T-cell (primary cell): ENCODE measurements at regions not wholly inside any gene's neighbourhood (a gene's known extent, or its start where the extent isn't known, plus 50 kb on each side); places are given as distances from the start of the nearest gene placed in this dataset.

ENCODE experiments used
- ATAC-seq, 4 experiments: fragments of 200-7000 bp in 3 of 4; fragments of 150-1000 bp in 1 of 4; cut with Tn5 transposase; replicated peaks in 1 of 4; 1 replicate in 3 of 4; 2 replicates in 1 of 4; pipeline ENCODE4 v1.10.0; 2021; ENCODE audit warnings: moderate library complexity in 3 of 4, mild to moderate bottlenecking in 2 of 4, moderate number of reproducible peaks in 1 of 4
- CTCF ChIA-PET, 2 donors: fragments of 300-600 bp; sonication (Branson Sonifier 250); formaldehyde crosslinking; loops; one replicate each; lab custom pipeline; 2022; ENCODE audit warnings: antibody characterized with exemption in 2 of 2; lab: Charles Lee
- POLR2A ChIA-PET, 2 donors: fragments of 300-600 bp; sonication (Branson Sonifier 250); formaldehyde crosslinking; loops; one replicate each; lab custom pipeline; 2022; ENCODE audit warnings: antibody characterized with exemption in 2 of 2; lab: Charles Lee
- DNase-seq, 35 experiments: peaks; one replicate each; pipeline versions ENCODE4 v3.0.0 to v3.0.0-alpha.2; 2013 to 2023
- H3K27ac ChIP-seq: one replicate; pipeline ENCODE4 v1.5.1; 2013; ENCODE audit warnings: low read length
- H3K27me3 ChIP-seq, 2 experiments: replicated peaks in 1 of 2; 1 replicate in 1 of 2; 2 replicates in 1 of 2; pipeline versions ENCODE4 v1.6.1 to v1.7.0; 2013; ENCODE audit warnings: low read length in 1 of 2, mixed read lengths in 1 of 2; ENCODE audit not compliant: control insufficient read depth in 2 of 2, insufficient read depth in 2 of 2; ENCODE audit errors: extremely low read depth in 1 of 2
- H3K36me3 ChIP-seq, 2 donors: 1 replicate in 1 of 2; 2 replicates in 1 of 2; pipeline versions ENCODE4 v1.6.1 to v1.7.0; 2013; ENCODE audit warnings: low read length in 1 of 2; ENCODE audit not compliant: control insufficient read depth in 2 of 2, insufficient read depth in 1 of 2; ENCODE audit errors: extremely low read depth in 1 of 2
- H3K4me1 ChIP-seq, 2 experiments: 1 replicate in 1 of 2; 2 replicates in 1 of 2; pipeline versions ENCODE4 v1.6.1 to v1.7.0; 2013; ENCODE audit warnings: low read length in 2 of 2, mixed read lengths in 1 of 2; ENCODE audit not compliant: insufficient read depth in 2 of 2, control insufficient read depth in 1 of 2; ENCODE audit errors: extremely low read depth in 1 of 2
- H3K4me3 ChIP-seq, 2 donors: 1 replicate in 1 of 2; 2 replicates in 1 of 2; pipeline versions ENCODE4 v1.5.1 to v1.7.0; 2013; ENCODE audit warnings: mild to moderate bottlenecking in 2 of 2, low read length in 1 of 2, moderate library complexity in 1 of 2; ENCODE audit not compliant: control insufficient read depth in 1 of 2; ENCODE audit errors: extremely low read depth in 1 of 2
- H3K9me3 ChIP-seq: 2 replicates; pipeline ENCODE4 v1.7.0; 2013
- H3K27ac Mint-ChIP-seq, 2 donors: one replicate each; pipeline ENCODE4 v1.8.0; 2020 to 2021; ENCODE audit warnings: mild to moderate bottlenecking in 2 of 2, mixed read lengths in 2 of 2
- H3K27me3 Mint-ChIP-seq, 2 donors: one replicate each; pipeline ENCODE4 v1.8.0; 2021 to 2022; ENCODE audit warnings: mixed read lengths in 2 of 2
- H3K36me3 Mint-ChIP-seq: one replicate; pipeline ENCODE4 v1.8.0; 2021; ENCODE audit warnings: mixed read lengths
- H3K4me1 Mint-ChIP-seq, 3 donors: one replicate each; pipeline ENCODE4 v1.8.0; 2020 to 2022; ENCODE audit warnings: mixed read lengths in 3 of 3, mild to moderate bottlenecking in 1 of 3
- H3K4me3 Mint-ChIP-seq, 3 donors: one replicate each; pipeline ENCODE4 v1.8.0; 2020 to 2022; ENCODE audit warnings: mild to moderate bottlenecking in 3 of 3, mixed read lengths in 3 of 3, moderate library complexity in 3 of 3
- H3K9me3 Mint-ChIP-seq, 3 donors: one replicate each; pipeline ENCODE4 v1.8.0; 2020 to 2022; ENCODE audit warnings: mixed read lengths in 3 of 3
- WGBS: methylation state at CpG from one replicate; pipeline ENCODE4 v1.1.5; 2013; ENCODE audit warnings: missing lambda C conversion rate; ENCODE audit not compliant: insufficient coverage; 5-methylcytosine and 5-hydroxymethylcytosine counted together

DNA sequence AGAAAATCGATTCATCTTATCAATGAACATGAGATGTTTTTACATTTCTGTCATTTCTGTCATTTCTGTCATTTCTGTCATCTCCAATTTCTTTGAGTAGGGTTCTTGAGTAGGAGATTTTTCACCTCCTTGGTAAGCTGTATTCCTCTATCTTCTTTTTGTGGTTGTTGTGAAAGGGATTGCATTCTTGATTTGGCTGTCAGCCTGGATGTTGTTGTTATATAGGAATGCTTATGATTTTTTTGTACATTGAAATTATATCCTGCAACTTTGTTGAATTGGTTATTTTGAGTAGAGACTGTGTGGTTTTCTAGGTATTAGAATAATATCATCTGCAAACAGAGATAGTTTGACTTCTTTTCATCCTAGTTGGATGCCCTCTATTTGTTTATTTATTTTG is 1233.7 kb downstream of the PLA2G4A start:
- no peaks in the 10 kb centered on the region for H3K27me3 Mint-ChIP-seq
- H3K27ac Mint-ChIP-seq: no peak overlapping the region
- Histone ChIP-seq H3K4me3 (no peak overlapping the region), H3K27me3 (no peaks in the 10 kb centered on the region), H3K9me3 (no peaks in the 10 kb centered on the region), H3K27ac (no peak overlapping the region), H3K36me3 (no peaks in the 10 kb centered on the region), H3K4me1 (no peaks in the 10 kb centered on the region)
- WGBS: no CpG with 5 or more reads among the region's 1 CpG
- CTCF ChIA-PET: no interaction called here
- DNase-seq: no peak
- no peak overlapping the region for H3K4me3 Mint-ChIP-seq
- no peaks in the 10 kb centered on the region for H3K4me1 Mint-ChIP-seq
- ATAC-seq: no peak
- H3K9me3 Mint-ChIP-seq: peaks cover 14 to 46% (median 18%) of the 10 kb centered on the region in 3 donors
- POLR2A ChIA-PET: no interaction called here
- H3K36me3 Mint-ChIP-seq: no peaks in the 10 kb centered on the region

DNA sequence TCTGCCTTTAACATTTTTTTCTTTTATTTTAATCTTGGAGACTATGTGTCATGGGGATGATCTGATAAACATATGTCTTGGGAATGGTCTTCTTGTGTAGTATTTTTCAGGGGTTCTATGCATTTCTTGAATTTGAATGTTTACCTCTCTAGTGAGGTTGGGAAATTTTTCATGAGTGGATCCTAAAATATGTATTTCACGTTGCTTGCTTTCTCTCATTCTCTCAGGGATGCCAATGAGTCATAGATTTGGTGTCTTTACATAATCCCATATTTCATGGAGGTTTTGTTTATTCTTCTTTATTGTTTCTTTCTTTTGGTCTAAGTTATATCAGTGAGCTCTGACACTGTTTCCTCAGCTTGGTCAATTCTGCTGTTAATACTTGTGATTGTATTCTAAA is 1237.2 kb downstream of the PLA2G4A start:
- no peaks in the 10 kb centered on the region for H3K4me1 Mint-ChIP-seq

DNA sequence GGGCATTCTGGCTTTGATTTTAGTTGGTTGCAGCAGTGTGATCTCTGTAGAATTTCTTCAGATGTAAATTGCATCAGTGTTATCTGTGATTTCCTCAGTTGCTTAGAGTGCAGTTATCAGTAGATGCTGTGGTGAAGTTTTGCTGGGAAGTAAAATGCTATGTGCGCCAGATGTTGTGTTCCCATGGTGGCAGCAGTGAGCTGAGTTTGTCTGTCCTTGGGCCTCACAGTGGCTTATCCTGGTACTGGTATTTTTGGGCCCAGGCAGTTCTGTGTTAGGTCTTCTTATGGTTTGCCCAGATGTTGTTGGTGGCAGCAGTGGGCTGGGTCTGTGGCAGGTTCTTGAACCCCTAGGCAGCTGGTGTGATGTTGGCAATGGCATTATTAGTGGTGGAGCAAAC is 1242.1 kb downstream of the PLA2G4A start:
- DNase-seq (no peak), ATAC-seq (no peak)
- Histone ChIP-seq H3K27me3 (no peaks in the 10 kb centered on the region), H3K9me3 (peaks cover 3% of the 10 kb centered on the region), H3K4me1 (no peaks in the 10 kb centered on the region), H3K27ac (no peak overlapping the region), H3K36me3 (no peaks in the 10 kb centered on the region), H3K4me3 (no peak overlapping the region)
- no peak overlapping the region for H3K4me3 Mint-ChIP-seq
- H3K27me3 Mint-ChIP-seq: no peaks in the 10 kb centered on the region
- no peaks in the 10 kb centered on the region for H3K4me1 Mint-ChIP-seq
- 33% methylated on average over 1 of the region's 1 CpG for WGBS
- ChIA-PET POLR2A (no interaction called here), CTCF (no interaction called here)
- H3K36me3 Mint-ChIP-seq: no peaks in the 10 kb centered on the region
- H3K9me3 Mint-ChIP-seq: peaks cover 25 to 59% (median 28%) of the 10 kb centered on the region in 3 donors
- no peak overlapping the region for H3K27ac Mint-ChIP-seq

More for the DNA sequence above, 1237.2 kb downstream of the PLA2G4A start:
- CTCF ChIA-PET: interaction anchor here in 1 of 2 donors (0.7 kb wide), 1 partner anchor 10 kb away, joined by 3 read pairs; no protein-coding TSS in a partner anchor
- no peaks in the 10 kb centered on the region for H3K36me3 ChIP-seq
- ATAC-seq: no peak
- no peak overlapping the region for H3K4me3 ChIP-seq
- no peaks in the 10 kb centered on the region for H3K27me3 ChIP-seq
- H3K27ac Mint-ChIP-seq: no peak overlapping the region
- no peaks in the 10 kb centered on the region for H3K27me3 Mint-ChIP-seq
- H3K27ac ChIP-seq: no peak overlapping the region
- no peaks in the 10 kb centered on the region for H3K4me1 ChIP-seq
- no peaks in the 10 kb centered on the region for H3K36me3 Mint-ChIP-seq
- POLR2A ChIA-PET: no interaction called here
- DNase-seq: no peak
- H3K9me3 Mint-ChIP-seq: peaks cover 24 to 61% (median 26%) of the 10 kb centered on the region in 3 donors
- H3K9me3 ChIP-seq: no peaks in the 10 kb centered on the region
- no CpG with 5 or more reads among the region's 1 CpG for WGBS
- no peak overlapping the region for H3K4me3 Mint-ChIP-seq

DNA sequence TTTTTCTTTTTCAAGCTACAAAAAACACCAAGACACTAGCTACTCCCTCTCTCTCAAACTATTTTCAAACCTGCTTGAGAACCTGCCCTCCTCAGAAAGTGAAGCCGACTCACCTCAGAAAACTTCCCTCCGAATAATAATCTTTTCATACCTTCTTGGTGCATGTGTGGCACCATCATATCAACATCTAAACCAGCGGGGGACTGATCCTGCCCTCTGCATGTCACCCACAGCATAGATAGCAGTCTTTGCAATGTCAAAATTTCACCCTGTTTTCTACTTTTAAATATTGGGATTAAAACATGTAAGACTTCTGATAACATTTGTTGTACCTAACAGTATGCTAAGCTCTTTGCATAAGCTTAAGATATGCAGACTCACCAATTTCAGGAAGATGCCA is 1260.3 kb downstream of the PLA2G4A start:
- no peaks in the 10 kb centered on the region for H3K9me3 ChIP-seq
- ChIA-PET POLR2A (no interaction called here), CTCF (interaction anchor here in 1 of 2 donors (1.3 kb wide), 1 partner anchor 20 kb away, joined by 3 read pairs; no protein-coding TSS in a partner anchor)
- H3K4me1 Mint-ChIP-seq: no peaks in the 10 kb centered on the region
- no peak overlapping the region for H3K4me3 ChIP-seq
- no peaks in the 10 kb centered on the region for H3K4me1 ChIP-seq
- H3K27me3 Mint-ChIP-seq: no peaks in the 10 kb centered on the region
- no peak overlapping the region for H3K27ac Mint-ChIP-seq
- no peak overlapping the region for H3K27ac ChIP-seq
- peaks cover 6 to 24% (median 19%) of the 10 kb centered on the region in 3 donors for H3K9me3 Mint-ChIP-seq
- ATAC-seq (no peak), DNase-seq (no peak)
- H3K27me3 ChIP-seq: no peaks in the 10 kb centered on the region
- no peak overlapping the region for H3K4me3 Mint-ChIP-seq
- no peaks in the 10 kb centered on the region for H3K36me3 ChIP-seq
- 50% methylated on average over 1 of the region's 3 CpGs for WGBS
- no peaks in the 10 kb centered on the region for H3K36me3 Mint-ChIP-seq

- Histone ChIP-seq H3K4me3 (no peak overlapping the region), H3K27ac (no peak overlapping the region), H3K9me3 (no peaks in the 10 kb centered on the region), H3K36me3 (no peaks in the 10 kb centered on the region), H3K4me1 (no peaks in the 10 kb centered on the region), H3K27me3 (no peaks in the 10 kb centered on the region)
- ChIA-PET CTCF (interaction anchor here in 1 of 2 donors (1.3 kb wide), 1 partner anchor 20 kb away, joined by 3 read pairs; no protein-coding TSS in a partner anchor), POLR2A (no interaction called here)
- no peak overlapping the region for H3K27ac Mint-ChIP-seq
- H3K27me3 Mint-ChIP-seq: no peaks in the 10 kb centered on the region
- ATAC-seq (no peak), DNase-seq (no peak)
- peaks cover 6 to 24% (median 19%) of the 10 kb centered on the region in 3 donors for H3K9me3 Mint-ChIP-seq
- no peaks in the 10 kb centered on the region for H3K36me3 Mint-ChIP-seq
- no peaks in the 10 kb centered on the region for H3K4me1 Mint-ChIP-seq
- no peak overlapping the region for H3K4me3 Mint-ChIP-seq
Observed at GRCh38 chr1:188089461-188089860, 1260.7 kb downstream of the PLA2G4A start.

DNA sequence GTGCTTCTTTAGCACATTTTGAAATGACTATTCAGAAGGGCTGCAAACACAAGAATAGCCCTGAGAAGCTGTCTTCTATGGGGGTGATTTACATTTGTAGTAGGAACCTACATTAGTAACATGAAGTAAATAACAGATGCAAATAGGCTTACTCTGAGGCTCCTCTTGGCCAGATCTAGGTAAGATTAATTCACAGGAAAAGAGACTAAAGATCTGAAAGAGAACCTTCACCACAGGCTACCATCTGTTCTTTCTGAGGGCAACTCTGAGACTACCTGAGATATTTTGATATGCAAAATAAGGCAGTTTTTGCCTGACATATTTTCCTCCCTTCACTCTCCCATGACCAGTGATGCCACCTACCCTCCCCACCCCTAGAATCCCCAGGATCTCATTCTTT is 1267.8 kb downstream of the PLA2G4A start:
- Histone ChIP-seq H3K27ac (no peak overlapping the region), H3K4me1 (no peaks in the 10 kb centered on the region), H3K9me3 (no peaks in the 10 kb centered on the region), H3K36me3 (no peaks in the 10 kb centered on the region), H3K27me3 (no peaks in the 10 kb centered on the region), H3K4me3 (no peak overlapping the region)
- Mint-ChIP-seq H3K36me3 (no peaks in the 10 kb centered on the region), H3K27ac (no peak overlapping the region), H3K4me1 (no peaks in the 10 kb centered on the region), H3K9me3 (peaks cover 0 to 11% (median 8%) of the 10 kb centered on the region in 3 donors), H3K4me3 (no peak overlapping the region), H3K27me3 (no peaks in the 10 kb centered on the region)
- DNase-seq (no peak), ATAC-seq (no peak)
- POLR2A ChIA-PET: no interaction called here
- CTCF ChIA-PET: no interaction called here

DNA sequence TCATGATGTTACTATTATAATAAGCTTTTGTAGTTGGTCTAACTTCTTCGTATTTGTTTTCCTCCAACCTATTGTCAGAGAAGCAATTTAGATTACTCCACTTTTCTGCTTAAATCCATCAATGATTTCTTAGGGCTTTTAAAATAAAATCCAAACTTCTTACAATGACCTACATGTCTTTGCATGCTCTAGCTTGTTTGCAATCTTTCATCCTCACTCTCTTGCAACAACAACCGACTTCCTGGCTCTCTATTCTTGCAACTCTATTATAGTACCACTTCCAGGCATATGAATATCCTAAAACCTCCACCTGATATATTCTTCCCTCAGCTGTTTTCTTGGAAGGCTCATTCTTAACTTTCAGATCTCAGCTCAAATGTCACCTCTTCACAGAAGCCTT is 1288.7 kb downstream of the PLA2G4A start:
- Histone ChIP-seq H3K36me3 (no peaks in the 10 kb centered on the region), H3K27me3 (no peaks in the 10 kb centered on the region), H3K9me3 (no peaks in the 10 kb centered on the region), H3K27ac (no peak overlapping the region), H3K4me1 (no peaks in the 10 kb centered on the region), H3K4me3 (no peak overlapping the region)
- ChIA-PET CTCF (interaction anchor here in 1 of 2 donors (0.6 kb wide), 1 partner anchor 319 kb away, joined by 3 read pairs; no protein-coding TSS in a partner anchor), POLR2A (no interaction called here)
- DNase-seq (no peak), ATAC-seq (no peak)
- WGBS: 13% methylated on average over 1 of the region's 2 CpGs
- Mint-ChIP-seq H3K4me3 (no peak overlapping the region), H3K4me1 (no peaks in the 10 kb centered on the region), H3K36me3 (no peaks in the 10 kb centered on the region), H3K9me3 (peaks cover under 1 to 14% (median 4%) of the 10 kb centered on the region in 3 donors), H3K27ac (no peak overlapping the region), H3K27me3 (no peaks in the 10 kb centered on the region)
